Epithelial cell of esophagus (primary cell): ENCODE measurements at regions not wholly inside any gene's neighbourhood (a gene's known extent, or its start where the extent isn't known, plus 50 kb on each side); places are given as distances from the start of the nearest gene placed in this dataset.

Source experiments
- DNase-seq: peaks from one replicate; pipeline ENCODE4 v3.0.0; 2010; ENCODE audit warnings: low read depth
- H3K4me3 ChIP-seq: 2 replicates; pipeline ENCODE4 v1.5.1; 2011; ENCODE audit warnings: mild to moderate bottlenecking, low read length, control low read depth
- TF ChIP-seq, protein P1 (sequence below): IDR thresholded peaks from 2 replicates; pipeline ENCODE4 v1.5.1; 2011; ENCODE audit warnings: low read depth, mild to moderate bottlenecking, low read length, control low read depth, inconsistent platforms; ENCODE audit not compliant: insufficient read depth; ENCODE audit errors: missing control alignments

DNA sequence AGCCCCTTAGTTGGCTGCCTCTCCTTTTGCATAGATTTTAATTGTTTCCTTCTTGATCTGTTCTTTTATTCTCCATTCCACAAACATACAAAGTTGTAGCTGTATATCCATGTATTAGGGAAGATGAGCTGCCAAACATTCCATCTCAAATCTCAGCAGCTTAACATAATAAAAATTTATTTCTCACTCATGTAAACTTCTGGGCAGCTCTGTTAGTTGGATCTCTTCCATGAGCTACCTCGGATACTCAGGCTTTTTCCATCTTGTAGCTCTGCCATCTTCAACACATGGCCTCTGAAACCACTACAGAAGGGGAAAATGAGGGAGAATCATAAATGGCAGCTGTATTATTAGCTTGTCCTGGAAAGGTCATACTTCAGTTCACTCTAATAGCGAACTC lies 149.4 kb upstream of the BMP2 start:
- no peak overlapping the region for H3K4me3 ChIP-seq
- no peak for DNase-seq
- TF ChIP-seq, protein P1, sequence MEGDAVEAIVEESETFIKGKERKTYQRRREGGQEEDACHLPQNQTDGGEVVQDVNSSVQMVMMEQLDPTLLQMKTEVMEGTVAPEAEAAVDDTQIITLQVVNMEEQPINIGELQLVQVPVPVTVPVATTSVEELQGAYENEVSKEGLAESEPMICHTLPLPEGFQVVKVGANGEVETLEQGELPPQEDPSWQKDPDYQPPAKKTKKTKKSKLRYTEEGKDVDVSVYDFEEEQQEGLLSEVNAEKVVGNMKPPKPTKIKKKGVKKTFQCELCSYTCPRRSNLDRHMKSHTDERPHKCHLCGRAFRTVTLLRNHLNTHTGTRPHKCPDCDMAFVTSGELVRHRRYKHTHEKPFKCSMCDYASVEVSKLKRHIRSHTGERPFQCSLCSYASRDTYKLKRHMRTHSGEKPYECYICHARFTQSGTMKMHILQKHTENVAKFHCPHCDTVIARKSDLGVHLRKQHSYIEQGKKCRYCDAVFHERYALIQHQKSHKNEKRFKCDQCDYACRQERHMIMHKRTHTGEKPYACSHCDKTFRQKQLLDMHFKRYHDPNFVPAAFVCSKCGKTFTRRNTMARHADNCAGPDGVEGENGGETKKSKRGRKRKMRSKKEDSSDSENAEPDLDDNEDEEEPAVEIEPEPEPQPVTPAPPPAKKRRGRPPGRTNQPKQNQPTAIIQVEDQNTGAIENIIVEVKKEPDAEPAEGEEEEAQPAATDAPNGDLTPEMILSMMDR: no peak

DNA sequence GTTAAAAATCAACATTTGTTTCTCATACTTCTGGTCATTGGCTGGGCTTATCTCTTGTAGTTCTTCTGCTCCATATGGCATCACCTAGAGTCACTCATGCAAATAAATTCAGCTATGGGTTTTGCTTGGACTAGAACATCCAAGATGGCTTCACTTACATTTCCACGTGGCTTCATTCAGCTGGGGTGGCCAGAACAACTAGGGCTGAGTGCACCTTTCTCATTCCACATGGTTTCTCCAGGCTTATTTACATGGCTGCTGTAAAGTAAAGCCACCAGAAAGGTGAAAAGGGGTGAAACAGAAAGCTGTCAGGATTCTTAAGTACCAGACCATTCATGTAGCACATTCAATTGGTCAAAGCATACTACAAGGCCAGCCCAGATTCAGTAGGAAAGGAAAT lies 151.1 kb upstream of the BMP2 start:
- H3K4me3 ChIP-seq: no peak overlapping the region
- TF ChIP-seq, protein P1: no peak
- no peak for DNase-seq

DNA sequence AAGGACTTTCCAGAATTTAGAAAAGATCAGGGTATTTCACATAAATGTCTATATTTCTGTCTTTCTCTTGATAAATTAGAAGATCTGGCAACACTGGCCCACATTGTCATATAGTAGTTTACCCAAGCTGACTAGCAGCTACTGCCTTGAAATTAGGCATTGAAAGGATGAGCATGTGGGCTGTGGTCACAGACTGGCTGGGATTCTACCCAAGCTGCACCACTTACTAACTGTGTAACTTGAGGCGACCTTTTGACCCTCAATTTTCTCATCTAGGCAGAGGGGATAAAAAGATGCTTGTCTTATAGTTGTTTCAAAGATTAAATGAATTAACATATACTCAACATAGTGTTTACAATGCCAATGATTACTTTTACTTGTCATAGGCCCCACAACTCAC lies 152.7 kb upstream of the BMP2 start:
- TF ChIP-seq, protein P1: no peak
- no peak for DNase-seq
- no peak overlapping the region for H3K4me3 ChIP-seq

DNA sequence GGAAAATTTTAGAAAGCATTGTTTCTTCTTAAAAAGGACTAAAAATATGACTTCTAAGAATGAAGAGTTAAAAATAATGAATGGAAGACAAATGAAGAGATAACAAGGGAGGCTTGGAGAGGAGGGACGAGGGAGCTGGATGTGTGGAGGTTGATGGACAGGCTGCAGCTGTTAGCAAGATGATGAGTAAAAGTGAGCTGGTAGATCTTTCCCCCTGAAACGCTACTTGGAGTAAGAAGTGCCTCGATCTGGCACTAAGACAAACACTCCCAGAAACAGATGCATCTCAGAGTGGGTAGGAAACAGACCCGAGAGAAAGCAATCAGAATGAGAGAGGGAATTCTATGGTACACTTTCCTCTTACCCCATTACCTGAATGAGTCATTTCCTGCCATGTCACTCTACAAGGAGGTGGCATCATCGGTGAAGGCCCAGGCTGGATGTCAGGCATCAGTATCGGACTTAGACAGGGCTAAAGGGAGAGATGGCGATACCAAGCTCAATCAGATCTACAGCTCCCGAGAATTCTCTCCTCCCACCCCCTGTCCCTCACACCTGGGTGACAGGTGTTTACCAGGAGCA lies 154.1 kb upstream of the BMP2 start:
- TF ChIP-seq, protein P1: no peak
- peak; percentile 81 for DNase-seq
- no peak overlapping the region for H3K4me3 ChIP-seq

DNA sequence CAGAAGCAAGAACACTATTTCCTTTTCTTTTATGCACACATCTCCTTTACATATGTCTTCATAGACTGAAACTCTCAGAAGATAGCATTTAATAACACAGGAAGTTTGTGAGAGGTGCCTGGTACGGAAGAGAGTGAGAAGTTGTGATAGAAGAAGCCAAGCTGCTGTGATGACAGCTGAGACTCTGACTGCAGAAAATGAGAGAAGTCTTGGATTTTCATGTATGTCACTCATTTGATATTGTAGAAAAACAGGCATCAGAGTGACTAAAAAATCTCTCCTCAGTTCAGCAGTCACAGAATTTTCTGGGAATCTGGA lies 154.9 kb upstream of the BMP2 start:
- no peak for DNase-seq
- TF ChIP-seq, protein P1: no peak
- H3K4me3 ChIP-seq: no peak overlapping the region

DNA sequence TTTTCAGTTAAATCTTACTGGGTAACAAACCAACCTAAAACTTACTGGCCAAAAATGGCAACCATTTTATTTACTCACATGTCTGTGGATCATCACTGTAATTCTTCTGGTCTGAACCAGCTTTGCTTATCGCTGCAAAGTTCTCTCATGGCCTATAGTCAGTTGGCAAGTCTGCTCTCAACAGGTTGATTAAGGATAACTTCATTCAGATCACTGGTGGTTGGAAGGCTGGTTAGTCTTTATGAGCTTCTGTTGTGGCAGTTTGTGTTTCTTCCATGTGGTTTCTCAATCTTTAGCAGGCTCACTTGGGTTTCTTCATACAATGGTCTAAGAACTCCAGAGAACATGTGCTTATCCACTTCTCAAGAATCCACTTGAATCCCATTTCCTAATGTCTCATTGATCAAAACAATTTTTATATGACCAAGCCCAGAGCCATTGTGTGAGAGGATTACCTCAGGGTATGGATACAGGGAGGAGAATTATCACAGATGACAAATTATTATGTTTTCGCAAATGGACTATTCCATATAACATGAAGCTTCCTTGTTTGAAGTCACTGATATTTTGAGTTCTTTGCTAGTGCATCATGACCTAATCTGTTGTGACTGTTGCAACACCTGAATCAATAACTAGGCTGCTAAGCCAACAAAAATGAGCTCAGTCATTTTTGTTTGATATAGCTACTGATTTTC lies 155.4 kb upstream of the BMP2 start:
- peak; percentile 81 for DNase-seq
- TF ChIP-seq, protein P1: no peak
- H3K4me3 ChIP-seq: no peak overlapping the region

DNA sequence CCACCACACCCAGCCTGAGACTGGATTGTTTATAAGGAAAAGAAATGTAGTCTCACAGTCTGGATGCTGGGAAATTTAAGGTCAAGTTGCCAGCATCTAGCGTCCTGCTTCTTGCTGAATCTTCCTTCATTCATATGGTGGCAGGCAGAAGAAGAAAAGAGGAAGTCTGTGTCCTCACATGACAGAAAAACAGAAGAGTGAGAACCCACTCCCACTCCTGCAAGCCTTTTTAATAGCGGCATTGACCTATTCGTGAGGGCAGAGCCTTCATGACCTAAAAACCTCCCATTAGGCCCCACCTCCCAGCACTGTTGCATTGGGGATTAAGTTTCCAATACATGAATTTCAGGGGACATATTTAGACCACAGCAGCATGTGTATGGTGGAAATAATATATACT lies 160.8 kb upstream of the BMP2 start:
- no peak overlapping the region for H3K4me3 ChIP-seq
- TF ChIP-seq, protein P1: no peak
- DNase-seq: no peak
